AG09319 (cell line): ENCODE measurements at regions not wholly inside any gene's neighbourhood (a gene's known extent, or its start where the extent isn't known, plus 50 kb on each side); places are given as distances from the start of the nearest gene placed in this dataset.
A peak's percentile ranks its signal among the peaks of the same experiment; 100 is the strongest.
"Not testable (repeated sequence)": the region's sequence is repeated elsewhere in the genome, so short reads cannot be mapped to it uniquely, and the experiment has no call there.

ENCODE experiments used
- DNase-seq: peaks from one replicate; pipeline ENCODE4 v3.0.0-alpha.2; 2010; ENCODE audit warnings: low read depth; ENCODE audit errors: extremely low read depth
- CTCF ChIP-seq: IDR thresholded peaks from 2 replicates; pipeline ENCODE4 v1.5.1; 2011; ENCODE audit warnings: low read depth, mild to moderate bottlenecking, inconsistent platforms, low read length, moderate library complexity

GRCh38 chr1:228650946-228651345 lies 84.3 kb upstream of the RHOU start:
- no peak for DNase-seq
- TF ChIP-seq CTCF, result no peak

GRCh38 chr1:228652116-228652515 lies 83.2 kb upstream of the RHOU start:
- TF ChIP-seq CTCF, result no peak
- no peak for DNase-seq

GRCh38 chr1:228653057-228653456 lies 82.2 kb upstream of the RHOU start:
- DNase-seq, result not testable (repeated sequence)

- no peak for TF ChIP-seq CTCF
- no peak for DNase-seq
Measured at GRCh38 chr1:228653748-228654147, 81.5 kb upstream of the RHOU start.

GRCh38 chr1:228655796-228656394 lies 79.4 kb upstream of the RHOU start:
- no peak for DNase-seq
- no peak for TF ChIP-seq CTCF

GRCh38 chr1:228662007-228662689 lies 73.1 kb upstream of the RHOU start:
- DNase-seq, result not testable (repeated sequence)

GRCh38 chr1:228664399-228664914 lies 70.8 kb upstream of the RHOU start:
- DNase-seq, result no peak
- TF ChIP-seq CTCF, result peak; percentile 68

GRCh38 chr1:228666686-228667623 lies 68.3 kb upstream of the RHOU start:
- DNase-seq, result no peak
- no peak for TF ChIP-seq CTCF
